DOHH2 (cell line): ENCODE measurements at regions not wholly inside any gene's neighbourhood (a gene's known extent, or its start where the extent isn't known, plus 50 kb on each side); places are given as distances from the start of the nearest gene placed in this dataset.
"Not testable (repeated sequence)": the region's sequence is repeated elsewhere in the genome, so short reads cannot be mapped to it uniquely, and the experiment has no call there.

ENCODE experiments used
- H3F3A ChIP-seq: fragments of 200-600 bp; sonication (generic), shearing (Covaris generic); 2 replicates; pipeline ENCODE4 v1.6.0; 2016; ENCODE audit warnings: antibody characterized with exemption, mild to moderate bottlenecking; ENCODE audit not compliant: control insufficient read depth, insufficient read depth
- H3K27ac ChIP-seq: fragments of 200-600 bp; sonication (generic); 2 replicates; pipeline ENCODE4 v1.5.1; 2014; ENCODE audit warnings: low read depth, mild to moderate bottlenecking, low read length, moderate library complexity
- H3K27me3 ChIP-seq: fragments of 200-600 bp; sonication (generic); 2 replicates; pipeline ENCODE4 v1.6.1; 2014; ENCODE audit warnings: mild to moderate bottlenecking, low read length, mixed read lengths; ENCODE audit not compliant: control insufficient read depth
- H3K36me3 ChIP-seq: fragments of 200-600 bp; sonication (generic); 2 replicates; pipeline ENCODE4 v1.6.1; 2014; ENCODE audit warnings: mild to moderate bottlenecking, low read length, moderate library complexity, mixed read lengths; ENCODE audit not compliant: control insufficient read depth
- H3K4me1 ChIP-seq: fragments of 200-600 bp; sonication (generic); 2 replicates; pipeline ENCODE4 v1.6.1; 2014; ENCODE audit warnings: mild to moderate bottlenecking, low read length, mixed read lengths; ENCODE audit not compliant: control insufficient read depth
- H3K4me2 ChIP-seq: fragments of 200-600 bp; sonication (generic); 2 replicates; pipeline ENCODE4 v1.6.0; 2014; ENCODE audit warnings: mild to moderate bottlenecking, low read length, moderate library complexity
- H3K4me3 ChIP-seq: fragments of 200-600 bp; sonication (generic); 2 replicates; pipeline ENCODE4 v1.5.1; 2014; ENCODE audit warnings: mild to moderate bottlenecking, low read length, mixed read lengths
- H3K79me2 ChIP-seq: fragments of 200-600 bp; sonication (generic); 2 replicates; pipeline ENCODE4 v1.6.1; 2014; ENCODE audit warnings: mild to moderate bottlenecking, low read length, mixed read lengths; ENCODE audit not compliant: control insufficient read depth
- H3K9me2 ChIP-seq: fragments of 200-600 bp; sonication (generic); replicated peaks from 2 replicates; pipeline ENCODE4 v1.6.1; 2014; ENCODE audit warnings: mild to moderate bottlenecking, low read length, mixed read lengths; ENCODE audit not compliant: control insufficient read depth
- H3K9me3 ChIP-seq: fragments of 200-600 bp; sonication (generic); 2 replicates; pipeline ENCODE4 v1.6.1; 2014; ENCODE audit warnings: antibody characterized with exemption, low read length, mixed read lengths; ENCODE audit not compliant: control insufficient read depth, insufficient read depth
- H4K20me1 ChIP-seq: fragments of 200-600 bp; sonication (generic); 2 replicates; pipeline ENCODE4 v1.6.0; 2014; ENCODE audit warnings: low read depth, mild to moderate bottlenecking, antibody characterized with exemption, low read length, moderate library complexity; ENCODE audit not compliant: control insufficient read depth, insufficient read depth
- EZH2phosphoT487 ChIP-seq: fragments of 200-600 bp; sonication (generic); IDR thresholded peaks from 2 replicates; pipeline ENCODE4 v1.6.1; 2017; ENCODE audit warnings: borderline replicate concordance, mild to moderate bottlenecking, antibody characterized with exemption, low read length, moderate library complexity, mixed read lengths
- TF ChIP-seq, protein P1 (sequence below): fragments of 200-600 bp; sonication (generic); IDR thresholded peaks from one replicate; pipeline ENCODE4 v1.5.1; 2014; ENCODE audit warnings: antibody characterized with exemption, mild to moderate bottlenecking, low read depth, low read length; ENCODE audit not compliant: poor library complexity, severe bottlenecking

DNA sequence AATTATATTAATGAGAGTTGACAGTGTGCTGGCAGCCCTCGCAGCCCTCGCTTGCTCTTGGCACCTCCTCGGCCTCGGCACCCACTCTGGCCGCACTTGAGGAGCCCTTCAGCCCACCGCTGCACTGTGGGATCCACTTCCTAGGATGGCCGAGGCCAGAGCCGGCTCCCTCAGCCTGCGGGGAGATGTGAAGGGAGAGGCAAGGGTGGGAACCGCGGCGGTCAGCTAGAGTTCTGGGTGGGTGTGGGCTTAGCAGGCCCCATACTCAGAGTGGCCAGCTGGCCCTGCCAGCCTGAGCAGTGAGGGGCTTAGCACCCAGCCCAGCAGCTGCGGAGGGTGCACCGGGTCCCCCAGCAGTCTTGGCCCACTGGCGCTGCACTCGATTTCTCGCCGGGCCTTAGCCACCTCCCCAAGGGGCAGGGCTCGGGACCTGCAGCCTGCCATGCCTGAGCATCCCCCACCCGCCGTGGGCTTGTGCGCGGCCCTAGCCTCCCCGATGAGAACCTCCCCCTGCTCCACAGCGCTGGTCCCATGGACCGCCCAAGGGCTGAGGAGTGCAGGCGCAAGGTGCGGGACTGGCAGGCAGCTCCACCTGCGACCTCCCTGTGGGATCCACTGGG lies 68.2 kb upstream of the LRRTM4 start:
- H3K9me3 ChIP-seq = no peaks in the 10 kb centered on the region
- H4K20me1 ChIP-seq = no peaks in the 10 kb centered on the region
- no peak overlapping the region for H3K4me3 ChIP-seq
- H3F3A ChIP-seq = no peaks in the 10 kb centered on the region
- no peak overlapping the region for H3K4me2 ChIP-seq
- no peaks in the 10 kb centered on the region for H3K4me1 ChIP-seq
- H3K79me2 ChIP-seq = no peaks in the 10 kb centered on the region
- no peaks in the 10 kb centered on the region for H3K36me3 ChIP-seq
- H3K9me2 ChIP-seq = no peaks in the 10 kb centered on the region
- no peaks in the 10 kb centered on the region for H3K27me3 ChIP-seq
- no peak overlapping the region for H3K27ac ChIP-seq
- no peak for TF ChIP-seq EZH2phosphoT487
- TF ChIP-seq, protein P1, sequence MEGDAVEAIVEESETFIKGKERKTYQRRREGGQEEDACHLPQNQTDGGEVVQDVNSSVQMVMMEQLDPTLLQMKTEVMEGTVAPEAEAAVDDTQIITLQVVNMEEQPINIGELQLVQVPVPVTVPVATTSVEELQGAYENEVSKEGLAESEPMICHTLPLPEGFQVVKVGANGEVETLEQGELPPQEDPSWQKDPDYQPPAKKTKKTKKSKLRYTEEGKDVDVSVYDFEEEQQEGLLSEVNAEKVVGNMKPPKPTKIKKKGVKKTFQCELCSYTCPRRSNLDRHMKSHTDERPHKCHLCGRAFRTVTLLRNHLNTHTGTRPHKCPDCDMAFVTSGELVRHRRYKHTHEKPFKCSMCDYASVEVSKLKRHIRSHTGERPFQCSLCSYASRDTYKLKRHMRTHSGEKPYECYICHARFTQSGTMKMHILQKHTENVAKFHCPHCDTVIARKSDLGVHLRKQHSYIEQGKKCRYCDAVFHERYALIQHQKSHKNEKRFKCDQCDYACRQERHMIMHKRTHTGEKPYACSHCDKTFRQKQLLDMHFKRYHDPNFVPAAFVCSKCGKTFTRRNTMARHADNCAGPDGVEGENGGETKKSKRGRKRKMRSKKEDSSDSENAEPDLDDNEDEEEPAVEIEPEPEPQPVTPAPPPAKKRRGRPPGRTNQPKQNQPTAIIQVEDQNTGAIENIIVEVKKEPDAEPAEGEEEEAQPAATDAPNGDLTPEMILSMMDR = no peak

DNA sequence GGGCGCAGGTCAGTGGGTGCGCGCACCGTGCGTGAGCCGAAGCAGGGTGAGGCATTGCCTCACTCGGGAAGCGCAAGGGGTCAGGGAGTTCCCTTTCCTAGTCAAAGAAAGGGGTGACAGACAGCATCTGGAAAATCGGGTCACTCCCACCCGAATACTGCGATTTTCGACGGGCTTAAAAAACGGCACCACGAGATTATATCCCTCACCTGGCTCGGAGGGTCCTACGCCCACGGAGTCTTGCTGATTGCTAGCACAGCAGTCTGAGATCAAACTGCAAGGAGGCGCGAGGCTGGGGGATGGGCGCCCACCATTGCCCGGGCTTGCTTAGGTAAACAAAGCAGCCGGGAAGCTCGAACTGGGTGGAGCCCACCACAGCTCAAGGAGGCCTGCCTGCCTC lies 70.8 kb upstream of the LRRTM4 start:
- H3K27me3 ChIP-seq, H3F3A ChIP-seq, H4K20me1 ChIP-seq, H3K4me3 ChIP-seq, H3K9me3 ChIP-seq, H3K9me2 ChIP-seq, H3K4me2 ChIP-seq, H3K27ac ChIP-seq, H3K4me1 ChIP-seq, H3K79me2 ChIP-seq, H3K36me3 ChIP-seq: not testable (repeated sequence)

DNA sequence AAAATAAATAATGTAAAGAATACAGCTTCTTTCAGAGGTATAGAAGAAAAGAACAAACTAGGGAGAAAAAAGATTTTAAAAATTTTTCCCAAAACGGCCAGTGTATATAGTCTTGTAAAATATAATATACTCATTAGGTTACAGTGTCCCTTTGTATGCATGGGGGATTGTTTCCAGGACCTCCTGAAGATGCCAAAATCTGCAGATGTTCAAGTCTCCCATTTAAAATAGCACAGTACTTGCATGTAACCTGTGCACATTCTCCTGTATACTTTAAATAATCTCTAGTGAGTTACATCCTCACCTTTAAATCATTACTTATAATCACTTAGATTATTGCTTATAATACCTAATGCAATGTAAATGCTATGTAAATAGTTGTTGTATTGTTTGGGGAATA lies 80.6 kb upstream of the LRRTM4 start:
- Histone ChIP-seq H3K36me3 (no peaks in the 10 kb centered on the region), H3K27me3 (no peaks in the 10 kb centered on the region), H3K79me2 (no peaks in the 10 kb centered on the region), H3K27ac (no peak overlapping the region), H3K9me2 (no peaks in the 10 kb centered on the region), H4K20me1 (no peaks in the 10 kb centered on the region), H3K4me2 (no peak overlapping the region), H3F3A (no peaks in the 10 kb centered on the region), H3K4me3 (no peak overlapping the region), H3K9me3 (no peaks in the 10 kb centered on the region), H3K4me1 (no peaks in the 10 kb centered on the region)
- TF ChIP-seq, protein P1 = no peak
- TF ChIP-seq EZH2phosphoT487 = no peak

DNA sequence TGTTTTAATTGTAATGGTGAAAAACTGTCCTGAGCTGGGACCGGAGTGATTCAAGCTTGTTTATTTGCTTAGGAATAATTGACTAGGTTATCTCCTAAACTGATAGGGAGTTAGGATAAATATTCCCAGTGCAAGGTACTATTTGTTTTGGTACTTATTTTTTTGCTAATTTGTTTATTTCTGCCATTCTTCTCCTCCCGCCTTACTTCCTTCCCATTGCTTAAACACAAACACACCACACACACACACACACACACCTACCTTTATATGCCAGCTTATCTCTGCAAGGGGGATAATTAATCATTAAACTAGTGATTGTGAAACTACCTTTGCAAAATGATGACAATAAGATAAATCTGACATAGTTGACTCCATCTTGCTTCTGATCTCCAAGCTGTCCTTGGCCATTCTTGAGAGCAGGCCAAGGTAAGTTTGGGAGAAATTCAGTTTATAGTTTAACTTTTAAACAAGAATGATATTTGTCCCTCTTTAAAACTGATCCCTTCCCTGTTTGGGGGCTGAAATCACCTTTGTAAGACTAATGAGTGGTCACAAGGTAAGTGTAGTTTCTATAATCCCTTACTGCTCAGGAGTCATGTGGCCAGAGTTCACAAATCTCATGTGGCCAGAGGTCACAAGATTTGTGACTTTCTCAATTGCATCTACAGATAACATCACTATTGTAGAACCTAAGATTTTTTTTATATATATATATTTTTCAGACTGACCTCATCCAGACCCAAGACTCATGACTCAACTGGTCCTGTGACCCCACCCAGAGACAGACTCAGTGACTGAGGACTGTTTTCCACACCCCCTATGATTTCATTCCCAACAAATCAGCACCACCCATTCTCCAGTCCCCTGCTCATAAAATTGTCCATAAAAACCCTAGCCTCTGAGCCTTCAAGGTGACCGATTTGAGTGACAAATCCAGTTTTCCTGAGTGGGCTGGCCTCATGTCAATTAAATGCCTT lies 83.1 kb upstream of the LRRTM4 start:
- Histone ChIP-seq H3K27ac (no peak overlapping the region), H3F3A (no peaks in the 10 kb centered on the region), H3K9me2 (no peaks in the 10 kb centered on the region), H3K4me3 (no peak overlapping the region), H3K4me2 (no peak overlapping the region), H3K4me1 (no peaks in the 10 kb centered on the region), H3K9me3 (no peaks in the 10 kb centered on the region), H3K27me3 (no peaks in the 10 kb centered on the region), H3K79me2 (no peaks in the 10 kb centered on the region), H4K20me1 (no peaks in the 10 kb centered on the region), H3K36me3 (no peaks in the 10 kb centered on the region)
- no peak for TF ChIP-seq EZH2phosphoT487
- TF ChIP-seq, protein P1 = no peak
